Inferior parietal cortex (tissue), 1 donor: ENCODE measurements at regions not wholly inside any gene's neighbourhood (a gene's known extent, or its start where the extent isn't known, plus 50 kb on each side); places are given as distances from the start of the nearest gene placed in this dataset.

Experiments
- DNase-seq: peaks from one replicate; pipeline ENCODE4 v3.0.0-alpha.2; 2016; ENCODE audit errors: extremely low spot score

DNA sequence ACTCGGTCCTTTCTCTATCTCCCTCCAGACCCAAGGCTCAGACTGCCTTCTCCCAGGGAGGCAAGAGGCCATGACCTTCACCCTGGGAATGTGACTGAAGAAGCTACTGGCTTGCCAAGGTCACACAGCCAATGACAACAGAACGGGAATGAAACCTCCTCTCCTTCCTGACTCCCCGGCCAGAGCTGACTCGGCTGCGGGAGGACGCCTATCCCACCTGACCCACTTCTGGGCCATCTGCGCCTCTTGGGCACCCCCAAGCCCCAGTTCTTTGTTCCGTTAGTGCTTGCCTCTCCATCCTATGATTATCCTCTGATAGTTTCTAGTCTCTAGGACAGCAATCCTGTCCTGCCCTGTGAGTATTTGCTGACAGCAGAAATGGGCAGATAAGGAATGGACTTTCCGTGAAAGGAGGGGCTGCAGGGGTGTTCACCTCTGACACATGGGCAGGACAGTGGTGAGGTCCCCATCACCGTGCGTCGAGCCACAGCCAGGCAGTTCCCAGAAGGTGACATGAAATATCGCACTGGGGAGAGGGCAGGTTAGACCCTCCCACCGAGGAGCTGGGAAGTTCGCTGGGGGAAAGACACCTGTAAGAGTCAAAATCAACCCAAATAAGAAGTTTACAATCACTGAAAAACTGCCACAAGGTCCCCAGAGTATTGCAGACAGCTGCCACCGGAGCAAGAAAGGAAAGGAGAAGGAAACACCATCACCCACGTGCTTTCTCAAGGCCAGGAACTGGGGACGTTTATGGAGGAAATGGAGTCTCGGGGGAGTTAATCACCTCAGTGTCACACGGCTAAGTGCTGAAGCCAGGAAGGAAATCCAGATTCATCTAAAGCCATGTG is 63.0 kb downstream of the INSIG1 start:
- DNase-seq, result no peak

- no peak for DNase-seq
These were observed 63.6 kb downstream of the INSIG1 start for GRCh38 chr7:155361346-155361680.

- DNase-seq, result no peak
These were observed 64.3 kb downstream of the INSIG1 start for GRCh38 chr7:155361947-155362346.

DNA sequence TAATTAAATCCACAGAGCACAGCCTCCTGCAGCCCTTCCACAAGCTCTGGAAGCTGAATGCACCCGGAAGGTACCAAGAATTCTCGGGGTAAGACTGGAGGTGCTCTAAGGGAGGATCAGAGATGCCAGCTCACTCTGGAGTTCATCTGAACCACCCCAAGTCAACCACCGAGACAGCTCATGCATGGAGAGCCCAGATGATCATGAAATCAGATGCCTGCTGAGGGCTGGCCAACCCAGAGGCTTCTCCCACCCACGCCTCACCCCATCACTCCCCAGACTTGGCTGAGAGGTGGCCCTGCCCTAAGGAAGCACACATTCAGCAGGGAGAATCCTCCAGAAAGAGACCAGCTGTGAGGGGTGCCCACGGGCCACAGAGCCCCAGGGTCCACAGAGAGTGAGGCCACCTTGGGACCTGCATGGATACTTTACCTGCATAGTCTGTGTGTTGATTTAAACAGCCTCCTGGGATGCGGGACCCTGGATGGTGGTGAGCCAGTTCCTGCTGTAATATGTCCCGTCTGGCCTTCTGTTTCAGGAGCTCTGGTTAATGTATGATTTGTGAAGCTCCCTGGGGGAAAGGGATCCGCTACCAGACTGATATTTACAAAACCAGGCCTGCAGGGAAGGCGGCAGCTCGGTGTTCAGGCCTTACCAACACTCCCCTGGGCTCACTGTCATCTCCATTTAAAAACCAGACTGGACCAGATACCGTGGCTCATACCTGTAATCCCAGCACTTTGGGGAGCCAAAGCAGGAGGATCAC is 64.9 kb downstream of the INSIG1 start:
- no peak for DNase-seq

- no peak for DNase-seq
These were observed 65.5 kb downstream of the INSIG1 start for GRCh38 chr7:155363146-155363539.

- DNase-seq, result no peak
These were observed 66.3 kb downstream of the INSIG1 start for GRCh38 chr7:155363852-155364600.

- no peak for DNase-seq
These were observed 67.6 kb downstream of the INSIG1 start for GRCh38 chr7:155365146-155365874.

DNA sequence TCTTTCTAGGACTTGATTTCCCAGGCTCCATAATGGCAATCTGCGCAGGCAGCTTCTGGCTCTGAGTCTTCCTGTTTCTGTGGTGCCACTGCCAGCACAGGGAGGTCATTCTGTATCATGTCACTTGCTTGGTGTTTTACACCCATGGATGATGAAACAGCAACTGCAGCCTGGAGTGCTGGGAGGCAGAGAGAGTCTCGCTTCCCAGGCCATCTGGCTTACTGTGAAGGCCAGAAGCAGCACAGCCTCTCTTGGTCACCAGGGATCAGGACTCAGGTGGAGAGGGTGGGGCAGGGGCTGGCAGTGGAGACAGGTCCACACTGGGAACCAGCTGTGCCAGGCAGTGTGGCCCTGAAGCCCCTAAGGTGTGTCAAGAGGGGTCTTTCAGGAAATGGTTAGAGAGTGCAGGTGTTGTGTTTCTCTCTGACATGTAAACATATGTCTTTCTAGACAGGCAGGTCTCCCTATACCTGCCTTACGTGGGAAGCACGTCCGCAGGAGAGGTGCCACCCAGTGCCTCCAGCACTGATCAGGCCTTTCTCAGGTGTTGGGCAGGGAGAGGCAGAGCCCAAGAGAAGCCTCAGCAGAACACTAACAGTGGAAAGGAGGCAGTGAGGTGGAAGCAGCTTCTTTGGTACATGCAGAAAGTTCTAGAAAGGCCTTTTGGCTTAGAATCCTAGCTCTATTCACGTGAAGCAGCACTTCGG is 71.4 kb downstream of the INSIG1 start:
- no peak for DNase-seq

- DNase-seq, result no peak
These were observed 72.1 kb downstream of the INSIG1 start for GRCh38 chr7:155369766-155370165.

GRCh38 chr7:155371331-155371883 is 73.7 kb downstream of the INSIG1 start:
- no peak for DNase-seq

DNA sequence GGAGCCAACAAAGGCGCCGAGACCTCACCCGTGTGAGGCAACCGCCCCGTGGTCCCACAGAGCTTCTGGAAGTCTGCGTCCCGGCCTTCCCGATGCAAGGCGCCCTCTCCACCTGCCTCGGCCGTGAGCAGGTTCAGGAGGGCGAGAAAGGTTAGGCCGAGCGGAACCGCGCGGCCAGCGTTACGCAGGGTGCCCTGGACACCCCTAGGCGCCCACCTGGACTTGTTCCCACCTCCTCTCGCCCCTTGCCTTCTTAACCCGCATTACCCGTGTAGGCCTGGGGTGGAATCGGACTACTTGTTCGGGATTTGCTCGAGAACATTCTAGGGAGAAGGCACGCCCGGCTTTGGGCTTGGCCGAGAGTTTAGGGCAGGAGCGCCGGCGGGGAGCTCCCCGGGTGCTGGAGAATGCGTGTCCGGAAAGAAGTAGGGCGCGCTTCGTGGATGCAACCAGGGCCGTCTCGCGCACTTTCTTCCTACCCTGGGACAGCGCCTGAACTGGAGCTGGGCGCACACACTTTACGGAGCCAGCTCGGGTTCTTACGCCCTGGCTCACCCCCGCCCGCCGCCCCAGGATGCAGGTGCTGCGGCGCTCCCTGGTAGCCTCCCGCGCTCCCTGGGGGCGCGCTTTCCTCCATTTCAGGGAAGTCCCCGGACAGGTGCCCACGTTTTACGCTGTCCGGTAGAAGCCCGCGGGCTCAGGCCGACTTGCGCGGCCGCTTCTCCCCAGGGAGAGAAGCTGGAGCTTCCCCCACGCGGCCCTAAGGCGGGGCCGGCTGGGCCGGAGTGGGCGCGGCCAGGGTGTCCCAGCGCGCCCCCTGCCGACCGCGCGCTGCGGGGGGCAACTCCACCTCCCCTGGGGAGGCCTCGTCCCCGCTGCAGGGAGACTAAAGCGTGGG is 74.5 kb downstream of the INSIG1 start:
- no peak for DNase-seq

- no peak for DNase-seq
These were observed 75.2 kb downstream of the INSIG1 start for GRCh38 chr7:155372782-155373358.

- no peak for DNase-seq
These were observed 75.9 kb downstream of the INSIG1 start for GRCh38 chr7:155373359-155374273.

DNA sequence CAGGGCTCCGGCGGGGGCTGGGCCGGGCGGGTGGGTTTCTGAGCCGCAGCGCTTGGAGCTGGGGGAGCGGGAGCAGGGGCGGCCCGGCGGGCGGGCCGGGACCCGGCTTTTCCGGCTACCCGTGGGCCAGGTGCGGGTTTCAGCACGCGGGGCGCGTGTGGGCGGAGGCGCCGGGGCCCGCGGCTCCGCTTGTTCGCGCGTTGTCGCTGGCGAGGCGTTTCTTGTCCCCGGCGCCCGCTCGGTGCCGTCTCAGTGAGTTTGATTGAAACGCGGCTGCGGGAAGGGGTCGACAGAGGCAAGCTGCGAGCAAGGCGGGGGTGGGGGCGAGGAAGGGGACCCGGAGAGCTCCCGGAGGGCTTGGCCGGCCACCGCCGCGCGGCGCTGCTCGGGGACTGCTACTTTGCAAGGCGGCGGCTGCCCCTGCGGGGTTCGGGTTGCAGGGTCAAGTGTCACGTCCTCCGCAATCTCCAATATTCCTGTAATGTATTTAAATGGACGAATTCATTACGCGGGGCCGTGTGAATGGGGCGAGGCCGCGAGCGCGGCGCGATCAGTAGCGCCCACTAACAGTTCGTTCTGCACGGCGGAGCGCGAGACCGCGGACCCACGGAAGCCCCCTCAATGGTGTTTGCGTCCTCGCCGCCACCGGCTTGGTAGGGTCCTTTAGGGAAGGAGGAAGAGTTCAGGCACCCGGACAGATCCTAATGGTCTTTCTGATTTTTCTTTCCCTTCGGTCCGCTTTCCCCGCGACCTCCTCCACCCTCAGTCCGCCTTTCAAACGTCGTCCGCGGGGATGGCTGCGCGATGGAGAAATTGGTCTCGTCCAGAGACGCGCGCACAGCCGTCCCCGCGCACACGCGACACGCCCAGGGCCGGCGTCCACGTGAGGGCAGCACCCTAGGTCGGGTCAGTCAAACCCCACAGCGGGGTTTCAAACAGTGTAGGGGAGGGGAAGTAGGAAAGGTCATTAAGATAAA is 76.9 kb downstream of the INSIG1 start:
- DNase-seq, result no peak

DNA sequence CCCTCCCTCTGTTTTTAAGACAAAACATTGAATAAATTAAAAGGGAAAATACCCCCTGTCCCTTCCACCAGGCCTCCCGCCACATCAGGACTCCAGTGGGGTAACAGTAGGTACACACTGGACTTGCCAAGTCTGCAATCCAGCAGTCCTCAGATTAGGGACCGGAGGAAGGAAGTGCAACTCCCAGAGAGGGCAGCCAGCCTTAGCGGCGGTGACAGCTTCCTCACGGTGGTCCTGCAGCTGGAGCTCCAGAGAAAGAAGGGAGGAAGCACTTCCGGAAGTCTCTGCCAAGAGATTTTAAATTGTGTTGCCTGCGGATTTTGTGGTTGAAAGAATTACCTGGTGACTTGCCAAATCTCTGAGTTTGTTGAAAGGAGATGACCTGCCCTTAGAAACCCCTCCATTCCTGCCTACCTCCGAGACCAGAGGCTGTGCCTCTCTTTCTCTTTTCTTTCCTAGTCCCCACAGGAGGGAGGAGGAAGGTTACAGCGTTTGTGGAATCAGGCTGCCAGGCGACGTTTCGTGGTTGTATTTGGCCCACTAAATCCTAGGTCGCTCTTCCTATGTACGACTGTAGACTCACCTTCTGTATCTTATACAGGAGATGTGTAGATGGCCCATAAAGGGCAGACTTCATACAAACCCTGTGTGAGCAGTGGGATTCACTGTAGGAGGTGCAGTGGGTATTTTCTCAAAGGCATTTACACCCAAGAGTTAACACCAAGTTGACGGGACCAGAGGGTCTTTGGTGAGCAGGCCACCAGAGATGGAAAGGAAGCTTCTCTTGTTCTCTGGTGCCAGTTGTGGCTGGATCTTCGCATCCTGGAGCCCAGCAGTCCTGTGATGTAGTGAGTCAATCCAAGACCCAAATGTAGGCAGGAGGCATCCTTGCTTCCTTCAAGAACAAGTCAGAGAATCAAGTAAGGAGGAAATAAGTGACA is 77.9 kb downstream of the INSIG1 start:
- DNase-seq, result no peak
